HG03135 (cell line): ENCODE measurements at regions not wholly inside any gene's neighbourhood (a gene's known extent, or its start where the extent isn't known, plus 50 kb on each side); places are given as distances from the start of the nearest gene placed in this dataset.

Experiments used
- ATAC-seq: cut with Tn5 transposase; IDR thresholded peaks from one replicate; pipeline ENCODE4 v1.9.1; 2021; ENCODE audit warnings: mild to moderate bottlenecking, moderate library complexity; ENCODE audit not compliant: unreplicated experiment

GRCh38 chr21:27462726-27463125 is 495.8 kb upstream of the ADAMTS5 start:
- ATAC-seq = no peak

GRCh38 chr21:27454234-27454633 is 487.3 kb upstream of the ADAMTS5 start:
- no peak for ATAC-seq

- no peak for ATAC-seq
Observed at GRCh38 chr21:27451116-27451515, 484.2 kb upstream of the ADAMTS5 start.

GRCh38 chr21:27450216-27450615 is 483.3 kb upstream of the ADAMTS5 start:
- no peak for ATAC-seq

GRCh38 chr21:27448960-27449359 is 482.1 kb upstream of the ADAMTS5 start:
- ATAC-seq = no peak

- no peak for ATAC-seq
Observed at GRCh38 chr21:27447843-27448242, 481.0 kb upstream of the ADAMTS5 start.

- no peak for ATAC-seq
Observed at GRCh38 chr21:27429710-27430341, 462.9 kb upstream of the ADAMTS5 start.

GRCh38 chr21:27426196-27426595 is 459.3 kb upstream of the ADAMTS5 start:
- no peak for ATAC-seq

- no peak for ATAC-seq
Observed at GRCh38 chr21:27425574-27425973, 458.7 kb upstream of the ADAMTS5 start.

- ATAC-seq = no peak
Observed at GRCh38 chr21:27425172-27425571, 458.3 kb upstream of the ADAMTS5 start.

- ATAC-seq = no peak
Observed at GRCh38 chr21:27424601-27425000, 457.7 kb upstream of the ADAMTS5 start.

GRCh38 chr21:27423906-27424595 is 457.2 kb upstream of the ADAMTS5 start:
- no peak for ATAC-seq

GRCh38 chr21:27423038-27423437 is 456.1 kb upstream of the ADAMTS5 start:
- ATAC-seq = no peak

- ATAC-seq = no peak
Observed at GRCh38 chr21:27422435-27422834, 455.5 kb upstream of the ADAMTS5 start.

GRCh38 chr21:27421654-27422053 is 454.8 kb upstream of the ADAMTS5 start:
- ATAC-seq = no peak

GRCh38 chr21:27419153-27419552 is 452.3 kb upstream of the ADAMTS5 start:
- ATAC-seq = no peak

GRCh38 chr21:27418346-27418745 is 451.5 kb upstream of the ADAMTS5 start:
- ATAC-seq = no peak

GRCh38 chr21:27412530-27412929 is 445.6 kb upstream of the ADAMTS5 start:
- no peak for ATAC-seq

- no peak for ATAC-seq
Observed at GRCh38 chr21:27408826-27409225, 441.9 kb upstream of the ADAMTS5 start.

- ATAC-seq = no peak
Observed at GRCh38 chr21:27407271-27407670, 440.4 kb upstream of the ADAMTS5 start.

GRCh38 chr21:27406300-27407009 is 439.6 kb upstream of the ADAMTS5 start:
- ATAC-seq = no peak

GRCh38 chr21:27403011-27403410 is 436.1 kb upstream of the ADAMTS5 start:
- no peak for ATAC-seq
